Liver (tissue), 8 donors: ENCODE measurements at regions not wholly inside any gene's neighbourhood (a gene's known extent, or its start where the extent isn't known, plus 50 kb on each side); places are given as distances from the start of the nearest gene placed in this dataset.

Experiments used
- DNase-seq: peaks from one replicate; pipeline ENCODE4 v3.0.0-alpha.2; 2017; ENCODE audit warnings: low spot score
- H3K27ac ChIP-seq, 2 donors: one replicate each; pipeline ENCODE4 v1.7.0; 2013; ENCODE audit warnings: inconsistent platforms in 2 of 2, low read length in 2 of 2, control low read depth in 1 of 2, low read depth in 1 of 2, mild to moderate bottlenecking in 1 of 2
- H3K27me3 ChIP-seq, 4 donors: one replicate each; pipeline versions ENCODE4 v1.6.1 to v1.7.0; 2013; ENCODE audit warnings: low read length in 3 of 4, inconsistent platforms in 1 of 4, mild to moderate bottlenecking in 1 of 4, moderate library complexity in 1 of 4; ENCODE audit not compliant: control insufficient read depth in 4 of 4, insufficient read depth in 4 of 4
- H3K36me3 ChIP-seq, 4 donors: one replicate each; pipeline versions ENCODE4 v1.6.1 to v1.7.0; 2013; ENCODE audit warnings: low read length in 3 of 4, mild to moderate bottlenecking in 3 of 4, low read depth in 1 of 4, moderate library complexity in 1 of 4; ENCODE audit not compliant: control insufficient read depth in 4 of 4, insufficient read depth in 3 of 4
- H3K4me1 ChIP-seq, 4 donors: one replicate each; pipeline versions ENCODE4 v1.6.1 to v1.7.0; 2013; ENCODE audit warnings: low read length in 3 of 4, mild to moderate bottlenecking in 3 of 4, moderate library complexity in 1 of 4; ENCODE audit not compliant: control insufficient read depth in 4 of 4, insufficient read depth in 4 of 4
- H3K4me3 ChIP-seq, 3 donors: one replicate each; pipeline versions ENCODE4 v1.6.1 to v1.7.0; 2013; ENCODE audit warnings: low read length in 3 of 3, control low read depth in 1 of 3, low read depth in 1 of 3, mild to moderate bottlenecking in 1 of 3
- H3K9ac ChIP-seq, 2 donors: one replicate each; pipeline ENCODE4 v1.7.0; 2013; ENCODE audit warnings: low read length in 2 of 2, mild to moderate bottlenecking in 2 of 2, moderate library complexity in 2 of 2, control low read depth in 1 of 2, low read depth in 1 of 2
- H3K9me3 ChIP-seq, 4 donors: one replicate each; pipeline versions ENCODE4 v1.6.1 to v1.7.0; 2013; ENCODE audit warnings: low read length in 3 of 4; ENCODE audit not compliant: control insufficient read depth in 4 of 4
- CTCF ChIP-seq: fragments of 150-350 bp; IDR thresholded peaks from 2 replicates; pipeline ENCODE4 v1.5.1; 2017; ENCODE audit warnings: improper control_type of control experiment, low read depth, low read length; ENCODE audit not compliant: missing input control
- EGR1 ChIP-seq, 2 donors: IDR thresholded peaks; 2 replicates each; pipeline ENCODE4 v1.6.1; 2016 to 2018; ENCODE audit warnings: antibody characterized with exemption in 2 of 2, low read depth in 2 of 2
- FOXA1 ChIP-seq: IDR thresholded peaks from 2 replicates; pipeline ENCODE4 v1.6.1; 2016; ENCODE audit warnings: antibody characterized with exemption
- FOXA2 ChIP-seq: IDR thresholded peaks from 2 replicates; pipeline ENCODE4 v1.6.1; 2016; ENCODE audit warnings: antibody characterized with exemption
- GABPA ChIP-seq, 2 donors: IDR thresholded peaks in 1 of 2; conservative IDR thresholded peaks in 1 of 2; 2 replicates each; pipeline ENCODE4 v1.6.1; 2016; ENCODE audit warnings: antibody characterized with exemption in 2 of 2, mild to moderate bottlenecking in 1 of 2, moderate library complexity in 1 of 2
- HNF4A ChIP-seq, 2 donors: conservative IDR thresholded peaks; 2 replicates each; pipeline ENCODE4 v1.6.1; 2016; ENCODE audit warnings: antibody characterized with exemption in 2 of 2, mild to moderate bottlenecking in 2 of 2
- HNF4G ChIP-seq: IDR thresholded peaks from 2 replicates; pipeline ENCODE4 v1.6.1; 2016; ENCODE audit warnings: antibody characterized with exemption
- JUND ChIP-seq, 2 donors: IDR thresholded peaks; 2 replicates each; pipeline ENCODE4 v1.6.1; 2016; ENCODE audit warnings: antibody characterized with exemption in 2 of 2
- NR2F2 ChIP-seq: IDR thresholded peaks from 2 replicates; pipeline ENCODE4 v1.6.1; 2016; ENCODE audit warnings: antibody characterized with exemption
- RAD21 ChIP-seq, 2 donors: IDR thresholded peaks; 2 replicates each; pipeline ENCODE4 v1.6.1; 2016; ENCODE audit warnings: antibody characterized with exemption in 2 of 2, mild to moderate bottlenecking in 2 of 2
- RXRA ChIP-seq, 2 donors: IDR thresholded peaks; 2 replicates each; pipeline ENCODE4 v1.6.1; 2017 to 2018; ENCODE audit warnings: antibody characterized with exemption in 2 of 2, mild to moderate bottlenecking in 1 of 2
- SP1 ChIP-seq: IDR thresholded peaks from 2 replicates; pipeline ENCODE4 v1.6.1; 2018; ENCODE audit warnings: antibody characterized with exemption, mild to moderate bottlenecking
- TAF1 ChIP-seq: conservative IDR thresholded peaks from 2 replicates; pipeline ENCODE4 v1.6.1; 2016; ENCODE audit warnings: antibody characterized with exemption, mild to moderate bottlenecking
- YY1 ChIP-seq: IDR thresholded peaks from 2 replicates; pipeline ENCODE4 v1.6.1; 2016; ENCODE audit warnings: antibody characterized with exemption, mild to moderate bottlenecking
- ZBTB33 ChIP-seq: IDR thresholded peaks from 2 replicates; pipeline ENCODE4 v1.6.1; 2016; ENCODE audit warnings: antibody characterized with exemption
- WGBS: extraction: QIAGEN DNeasy Blood & Tissue Kit; methylation state at CpG from one replicate; pipeline ENCODE4 v1.1.7; 2013; 5-methylcytosine and 5-hydroxymethylcytosine counted together
- TF ChIP-seq, protein P1 (sequence below): IDR thresholded peaks from 2 replicates; pipeline ENCODE4 v1.6.1; 2016; ENCODE audit warnings: antibody characterized with exemption, mild to moderate bottlenecking
- TF ChIP-seq, protein P2 (sequence below): IDR thresholded peaks from 2 replicates; pipeline ENCODE4 v1.6.1; 2016; ENCODE audit warnings: antibody characterized with exemption
- TF ChIP-seq, protein P3 (sequence below): IDR thresholded peaks from 2 replicates; pipeline ENCODE4 v1.6.1; 2016; ENCODE audit warnings: antibody characterized with exemption
- donor health status: healthy.
- donor health status: healthy.
- donor health status: healthy.
- donor health status: healthy.
- donor health status: healthy.

- no peaks in the 10 kb centered on the region for H3K4me1 ChIP-seq
- H3K27ac ChIP-seq, result no peak overlapping the region
- WGBS, result 81% methylated on average over 4 of the region's 4 CpGs
- H3K36me3 ChIP-seq, result no peaks in the 10 kb centered on the region
- H3K4me3 ChIP-seq, result no peak overlapping the region
- H3K9ac ChIP-seq, result no peak overlapping the region
- H3K9me3 ChIP-seq, result no peaks in the 10 kb centered on the region
- peaks cover 0 to 7% (median 0%) of the 10 kb centered on the region in 4 donors for H3K27me3 ChIP-seq
- TF ChIP-seq YY1, result no peak
- TF ChIP-seq, protein P1, sequence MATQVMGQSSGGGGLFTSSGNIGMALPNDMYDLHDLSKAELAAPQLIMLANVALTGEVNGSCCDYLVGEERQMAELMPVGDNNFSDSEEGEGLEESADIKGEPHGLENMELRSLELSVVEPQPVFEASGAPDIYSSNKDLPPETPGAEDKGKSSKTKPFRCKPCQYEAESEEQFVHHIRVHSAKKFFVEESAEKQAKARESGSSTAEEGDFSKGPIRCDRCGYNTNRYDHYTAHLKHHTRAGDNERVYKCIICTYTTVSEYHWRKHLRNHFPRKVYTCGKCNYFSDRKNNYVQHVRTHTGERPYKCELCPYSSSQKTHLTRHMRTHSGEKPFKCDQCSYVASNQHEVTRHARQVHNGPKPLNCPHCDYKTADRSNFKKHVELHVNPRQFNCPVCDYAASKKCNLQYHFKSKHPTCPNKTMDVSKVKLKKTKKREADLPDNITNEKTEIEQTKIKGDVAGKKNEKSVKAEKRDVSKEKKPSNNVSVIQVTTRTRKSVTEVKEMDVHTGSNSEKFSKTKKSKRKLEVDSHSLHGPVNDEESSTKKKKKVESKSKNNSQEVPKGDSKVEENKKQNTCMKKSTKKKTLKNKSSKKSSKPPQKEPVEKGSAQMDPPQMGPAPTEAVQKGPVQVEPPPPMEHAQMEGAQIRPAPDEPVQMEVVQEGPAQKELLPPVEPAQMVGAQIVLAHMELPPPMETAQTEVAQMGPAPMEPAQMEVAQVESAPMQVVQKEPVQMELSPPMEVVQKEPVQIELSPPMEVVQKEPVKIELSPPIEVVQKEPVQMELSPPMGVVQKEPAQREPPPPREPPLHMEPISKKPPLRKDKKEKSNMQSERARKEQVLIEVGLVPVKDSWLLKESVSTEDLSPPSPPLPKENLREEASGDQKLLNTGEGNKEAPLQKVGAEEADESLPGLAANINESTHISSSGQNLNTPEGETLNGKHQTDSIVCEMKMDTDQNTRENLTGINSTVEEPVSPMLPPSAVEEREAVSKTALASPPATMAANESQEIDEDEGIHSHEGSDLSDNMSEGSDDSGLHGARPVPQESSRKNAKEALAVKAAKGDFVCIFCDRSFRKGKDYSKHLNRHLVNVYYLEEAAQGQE, result no peak
- no peak for DNase-seq
These were observed 440.0 kb downstream of the TSHZ3 start for GRCh38 chr19:30909216-30909615.

DNA sequence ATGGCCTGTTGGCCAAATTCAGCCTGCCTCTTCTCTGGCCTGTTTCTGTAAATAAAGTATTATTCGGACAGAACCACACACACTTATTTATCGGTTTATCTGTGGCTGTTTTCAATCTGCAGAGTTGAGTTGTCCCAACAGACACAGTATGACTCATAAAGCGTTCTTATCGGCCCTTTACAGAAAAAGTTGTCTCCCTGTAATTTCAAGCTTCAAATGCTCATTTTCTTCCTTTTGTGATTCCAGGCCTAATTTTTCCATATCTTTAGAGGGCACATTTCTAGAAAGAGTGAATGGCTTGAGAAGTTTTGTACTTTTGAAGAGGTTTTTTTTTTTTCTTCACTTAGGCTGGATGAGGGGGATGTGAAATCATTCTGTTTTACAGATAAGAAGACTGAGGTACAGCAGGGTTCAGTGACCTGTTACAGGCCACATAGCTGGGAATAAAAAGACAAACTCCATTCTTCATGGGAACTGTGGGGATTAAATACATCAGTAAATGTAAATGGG is 440.9 kb downstream of the TSHZ3 start:
- Histone ChIP-seq H3K27me3 (peaks cover 0 to 8% (median 0%) of the 10 kb centered on the region in 4 donors), H3K4me3 (no peak overlapping the region), H3K9me3 (no peaks in the 10 kb centered on the region), H3K9ac (no peak overlapping the region), H3K27ac (no peak overlapping the region), H3K4me1 (no peaks in the 10 kb centered on the region), H3K36me3 (no peaks in the 10 kb centered on the region)
- DNase-seq, result no peak
- TF ChIP-seq HNF4G (no peak), RXRA (IDR thresholded peaks at IDR 0.05) (no peak), EGR1 (IDR thresholded peaks at IDR 0.05; ENCODE audit: low read depth in 2 of 2) (no peak), YY1 (no peak), TAF1 (no peak), ZBTB33 (no peak), FOXA2 (no peak), RAD21 (IDR thresholded peaks at IDR 0.05) (no peak), NR2F2 (no peak), CTCF (no peak), FOXA1 (no peak), SP1 (no peak), JUND (IDR thresholded peaks at IDR 0.05) (no peak), GABPA (IDR thresholded peaks at IDR 0.05 in 1 of 2, conservative IDR thresholded peaks at IDR 0.05 in 1 of 2) (no peak), HNF4A (conservative IDR thresholded peaks at IDR 0.05) (no peak)
- TF ChIP-seq, protein P2, sequence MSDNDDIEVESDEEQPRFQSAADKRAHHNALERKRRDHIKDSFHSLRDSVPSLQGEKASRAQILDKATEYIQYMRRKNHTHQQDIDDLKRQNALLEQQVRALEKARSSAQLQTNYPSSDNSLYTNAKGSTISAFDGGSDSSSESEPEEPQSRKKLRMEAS, result no peak
- TF ChIP-seq, protein P3, sequence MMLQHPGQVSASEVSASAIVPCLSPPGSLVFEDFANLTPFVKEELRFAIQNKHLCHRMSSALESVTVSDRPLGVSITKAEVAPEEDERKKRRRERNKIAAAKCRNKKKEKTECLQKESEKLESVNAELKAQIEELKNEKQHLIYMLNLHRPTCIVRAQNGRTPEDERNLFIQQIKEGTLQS, result no peak
- TF ChIP-seq, protein P1, result no peak
- 80% methylated on average over 4 of the region's 4 CpGs for WGBS
